HG02798 (cell line): ENCODE measurements at regions not wholly inside any gene's neighbourhood (a gene's known extent, or its start where the extent isn't known, plus 50 kb on each side); places are given as distances from the start of the nearest gene placed in this dataset.
"Not testable (repeated sequence)": the region's sequence is repeated elsewhere in the genome, so short reads cannot be mapped to it uniquely, and the experiment has no call there.

Experiments
- ATAC-seq: cut with Tn5 transposase; IDR thresholded peaks from one replicate; pipeline ENCODE4 v1.9.1; 2021; ENCODE audit warnings: mild to moderate bottlenecking; ENCODE audit not compliant: unreplicated experiment, poor library complexity

DNA sequence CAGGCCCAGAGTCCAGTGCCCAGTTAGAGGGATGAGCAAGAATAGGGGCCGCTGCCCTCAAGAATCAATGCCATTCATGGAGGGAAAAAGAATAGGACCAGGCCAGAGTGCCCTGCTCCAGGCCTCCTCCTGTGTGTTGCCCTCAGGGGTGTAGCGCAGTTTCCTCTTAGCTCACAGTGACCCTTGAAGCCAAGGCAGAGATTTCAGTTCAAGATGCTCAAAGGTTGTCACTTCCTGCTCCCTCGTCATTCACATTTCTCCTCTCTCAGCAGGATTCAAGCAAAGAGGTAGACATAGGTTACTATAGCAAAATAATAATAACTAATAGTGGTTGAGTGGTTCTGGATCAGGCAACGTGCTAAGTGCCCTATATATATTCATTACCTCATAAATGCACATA is 55.1 kb upstream of the PELI2 start:
- ATAC-seq: no peak

DNA sequence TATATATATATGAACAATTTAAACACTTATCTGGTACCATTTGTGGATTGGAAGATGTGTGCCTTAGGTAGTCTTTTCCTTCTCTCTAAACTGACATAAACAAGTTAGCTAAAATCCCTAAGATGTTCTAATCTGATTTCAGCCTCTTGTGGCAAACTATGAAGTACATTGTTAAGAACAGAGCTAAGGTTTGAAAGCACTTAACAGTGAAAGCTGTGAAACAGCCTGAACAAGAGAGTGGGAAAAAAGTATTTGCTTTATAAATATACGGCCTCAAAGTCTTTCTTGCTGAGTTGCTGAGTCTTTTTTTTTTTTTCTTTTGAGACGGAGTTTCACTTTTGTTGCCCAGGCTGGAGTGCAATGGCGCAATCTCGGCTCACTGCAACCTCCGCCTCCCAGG is 53.7 kb upstream of the PELI2 start:
- no peak for ATAC-seq

DNA sequence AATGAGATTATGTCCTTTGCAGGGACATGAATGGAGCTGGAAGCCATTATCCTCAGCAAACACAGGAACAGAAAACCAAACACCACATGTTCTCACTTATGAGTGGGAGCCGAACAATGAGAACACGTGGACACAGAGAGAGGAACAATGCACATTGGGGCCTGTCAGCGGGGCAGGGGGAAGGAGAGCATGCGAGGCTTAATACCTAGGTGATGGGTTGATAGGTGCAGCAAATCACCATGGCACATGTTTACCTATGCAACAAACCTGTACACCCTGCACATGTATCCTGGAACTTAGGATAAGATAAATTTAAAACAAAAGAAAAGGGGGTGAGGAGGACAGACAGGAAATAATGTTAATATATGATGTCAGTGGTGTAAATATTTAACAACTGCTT is 53.0 kb upstream of the PELI2 start:
- not testable (repeated sequence) for ATAC-seq

DNA sequence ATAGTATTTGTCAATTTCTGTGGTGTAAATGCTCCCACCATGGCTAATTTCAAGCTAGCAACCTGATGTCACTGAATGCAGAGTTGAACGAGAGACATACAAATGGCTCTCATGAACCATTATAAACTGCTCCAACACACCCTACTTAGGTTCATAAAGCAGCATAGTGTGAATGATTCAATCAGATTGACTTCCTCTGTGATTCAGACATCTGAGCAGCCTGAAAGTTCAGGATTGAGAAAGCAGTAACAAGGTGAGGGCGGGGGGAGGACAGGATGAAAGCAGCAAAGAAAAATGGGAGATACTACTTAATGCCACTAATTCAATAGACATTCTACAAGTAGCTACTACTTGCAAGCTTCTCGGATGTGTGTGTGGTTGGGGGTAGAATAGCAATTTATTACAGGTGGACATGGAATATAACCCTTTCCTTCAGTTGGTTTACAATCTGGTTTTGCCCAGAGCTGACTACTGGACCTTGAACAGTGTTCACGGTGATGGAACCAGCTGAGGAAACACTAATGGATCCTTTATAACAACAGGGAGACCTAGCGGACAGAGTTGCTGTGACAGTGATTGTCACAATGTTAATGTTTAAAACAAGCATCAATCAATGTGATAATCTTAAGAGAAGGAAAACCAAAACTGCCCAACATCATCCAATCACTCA is 52.5 kb upstream of the PELI2 start:
- no peak for ATAC-seq
